ENCODE measurements at regions not wholly inside any gene's neighbourhood (a gene's known extent, or its start where the extent isn't known, plus 50 kb on each side); places are given as distances from the start of the nearest gene placed in this dataset.

- FAIRE-seq (no peak), DNase-seq (ENCODE audit: low read depth) (peak; percentile 37)
- peaks cover 10% of the 10 kb centered on the region for H3K36me3 Mint-ChIP-seq (ENCODE audit: low read depth, unreplicated experiment)
- H3K27ac Mint-ChIP-seq (ENCODE audit: unreplicated experiment), result no peak overlapping the region
- no peaks in the 10 kb centered on the region for H3K27me3 Mint-ChIP-seq (ENCODE audit: low read depth, unreplicated experiment)
- H4K20me1 ChIP-seq (ENCODE audit: insufficient read depth, low read length), result no peaks in the 10 kb centered on the region
- H3K4me3 ChIP-seq (ENCODE audit: insufficient read depth, low read depth, low read length), result no peak overlapping the region
- peaks cover 15% of the 10 kb centered on the region for H3K9me3 Mint-ChIP-seq (ENCODE audit: unreplicated experiment)
- H3K27ac ChIP-seq (ENCODE audit: low read depth, low read length), result no peak overlapping the region
- H3K27me3 ChIP-seq (ENCODE audit: insufficient read depth, low read length), result no peaks in the 10 kb centered on the region
- no peaks in the 10 kb centered on the region for H3K4me1 Mint-ChIP-seq (ENCODE audit: low read depth, unreplicated experiment)
- H3K9ac ChIP-seq (ENCODE audit: low read length), result no peak overlapping the region
- H3K79me2 ChIP-seq (ENCODE audit: insufficient read depth, low read length), result no peaks in the 10 kb centered on the region
- H3K4me2 ChIP-seq (ENCODE audit: low read length), result no peak overlapping the region
- no peak overlapping the region for H3K4me3 Mint-ChIP-seq (ENCODE audit: unreplicated experiment)
- no peaks in the 10 kb centered on the region for H3K4me1 ChIP-seq (ENCODE audit: insufficient read depth, low read length)
- TF ChIP-seq CTCF (IDR thresholded peaks at IDR 0.05; ENCODE audit: insufficient read depth, low read depth, low read length) (no peak), EZH2 (IDR thresholded peaks at IDR 0.05; ENCODE audit: insufficient read depth, low read length) (no peak)
- peaks cover 3% of the 10 kb centered on the region for H3K9me3 ChIP-seq (ENCODE audit: insufficient read depth, low read depth, low read length)
- H3K36me3 ChIP-seq (ENCODE audit: insufficient read depth, low read length), result no peaks in the 10 kb centered on the region
- H2AFZ ChIP-seq (ENCODE audit: low read depth, low read length), result no peak overlapping the region
Observed at GRCh38 chr5:38739011-38739704, 106.7 kb upstream of the OSMR start.

- H3K4me1 Mint-ChIP-seq (ENCODE audit: low read depth, unreplicated experiment), result no peaks in the 10 kb centered on the region
- H3K36me3 Mint-ChIP-seq (ENCODE audit: low read depth, unreplicated experiment), result peaks cover 10% of the 10 kb centered on the region
Observed at GRCh38 chr5:38739705-38740045, 106.1 kb upstream of the OSMR start.

More at GRCh38 chr5:38739705-38740045, 106.1 kb upstream of the OSMR start:
- Histone ChIP-seq H2AFZ (ENCODE audit: low read depth, low read length) (no peak overlapping the region), H3K79me2 (ENCODE audit: insufficient read depth, low read length) (no peaks in the 10 kb centered on the region), H4K20me1 (ENCODE audit: insufficient read depth, low read length) (no peaks in the 10 kb centered on the region), H3K9me3 (ENCODE audit: insufficient read depth, low read depth, low read length) (peaks cover 3% of the 10 kb centered on the region), H3K9ac (ENCODE audit: low read length) (no peak overlapping the region), H3K36me3 (ENCODE audit: insufficient read depth, low read length) (no peaks in the 10 kb centered on the region), H3K4me3 (ENCODE audit: insufficient read depth, low read depth, low read length) (no peak overlapping the region), H3K27ac (ENCODE audit: low read depth, low read length) (no peak overlapping the region), H3K4me2 (ENCODE audit: low read length) (no peak overlapping the region), H3K27me3 (ENCODE audit: insufficient read depth, low read length) (no peaks in the 10 kb centered on the region), H3K4me1 (ENCODE audit: insufficient read depth, low read length) (no peaks in the 10 kb centered on the region)
- Mint-ChIP-seq H3K4me3 (ENCODE audit: unreplicated experiment) (no peak overlapping the region), H3K27me3 (ENCODE audit: low read depth, unreplicated experiment) (no peaks in the 10 kb centered on the region), H3K27ac (ENCODE audit: unreplicated experiment) (no peak overlapping the region), H3K9me3 (ENCODE audit: unreplicated experiment) (peaks cover 15% of the 10 kb centered on the region)
- DNase-seq (ENCODE audit: low read depth) (no peak), FAIRE-seq (no peak)
- no peak for TF ChIP-seq EZH2 (IDR thresholded peaks at IDR 0.05; ENCODE audit: insufficient read depth, low read length)
- no peak for TF ChIP-seq CTCF (IDR thresholded peaks at IDR 0.05; ENCODE audit: insufficient read depth, low read depth, low read length)

All from astrocyte (in vitro differentiated cells and primary cell).